ENCODE measurements at regions not wholly inside any gene's neighbourhood (a gene's known extent, or its start where the extent isn't known, plus 50 kb on each side); places are given as distances from the start of the nearest gene placed in this dataset.

DNA sequence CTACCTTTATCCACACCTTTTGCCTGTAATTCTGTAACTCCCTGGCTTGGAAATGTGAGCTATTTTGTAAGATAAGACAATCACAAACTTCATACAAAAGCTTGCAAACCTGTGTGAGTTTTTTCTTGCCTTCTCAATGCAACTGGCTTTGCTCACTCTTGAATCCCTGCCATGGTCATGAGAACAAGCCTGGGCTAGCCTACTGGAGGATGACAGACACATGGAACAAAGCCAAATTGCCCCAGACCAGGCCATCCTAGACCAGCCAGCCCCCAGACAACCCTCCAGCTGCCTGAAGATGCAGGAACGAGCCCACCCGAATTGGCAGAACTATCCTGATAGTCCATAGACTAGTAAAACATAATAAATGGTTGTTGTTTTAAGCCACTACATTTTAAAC is 466.6 kb upstream of the ERCC4 start:
- TF ChIP-seq CTCF (IDR thresholded peaks at IDR 0.05) (no peak), POLR2A (IDR thresholded peaks at IDR 0.05) (no peak)
